ENCODE measurements at regions not wholly inside any gene's neighbourhood (a gene's known extent, or its start where the extent isn't known, plus 50 kb on each side); places are given as distances from the start of the nearest gene placed in this dataset.

- DNase-seq, result no peak
Measured at GRCh38 chr6:163776906-163777686, 362.6 kb downstream of the QKI start.

DNA sequence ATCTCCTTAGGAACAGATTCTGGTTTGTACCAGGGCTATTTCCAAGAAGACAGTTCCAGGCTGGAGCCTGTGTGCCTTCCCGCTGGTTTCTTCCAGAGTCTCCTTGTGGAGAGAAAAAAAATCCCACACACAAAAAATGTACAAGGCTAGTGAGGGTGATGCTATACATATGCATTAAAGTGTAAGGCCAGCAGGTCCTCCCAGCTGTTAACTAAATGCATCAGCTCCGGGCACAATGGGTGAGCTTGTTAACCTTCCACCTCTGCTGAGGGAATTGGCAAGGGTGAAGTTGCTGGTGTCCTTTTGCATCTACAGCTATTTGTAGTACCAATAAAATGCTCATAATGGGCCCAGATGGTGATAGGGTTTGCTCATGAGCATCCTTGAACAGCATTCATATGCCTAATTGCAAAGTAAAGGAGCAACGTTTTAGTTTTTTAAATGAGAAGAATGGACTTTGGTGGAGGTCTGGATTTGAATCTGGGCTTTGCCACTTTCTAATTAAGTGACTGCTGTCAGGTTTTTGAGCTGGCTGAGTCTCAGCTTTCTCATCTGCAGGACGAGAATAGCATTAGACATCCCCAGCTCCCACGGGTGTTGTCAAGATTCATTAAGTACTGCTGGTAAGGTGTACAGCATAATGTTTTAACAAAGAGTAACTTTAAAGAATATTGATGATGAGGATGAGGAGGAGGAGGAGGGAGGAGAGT, 361.8 kb downstream of the QKI start:
- no peak for DNase-seq

GRCh38 chr6:163775313-163775712, 360.8 kb downstream of the QKI start:
- DNase-seq, result no peak

DNA sequence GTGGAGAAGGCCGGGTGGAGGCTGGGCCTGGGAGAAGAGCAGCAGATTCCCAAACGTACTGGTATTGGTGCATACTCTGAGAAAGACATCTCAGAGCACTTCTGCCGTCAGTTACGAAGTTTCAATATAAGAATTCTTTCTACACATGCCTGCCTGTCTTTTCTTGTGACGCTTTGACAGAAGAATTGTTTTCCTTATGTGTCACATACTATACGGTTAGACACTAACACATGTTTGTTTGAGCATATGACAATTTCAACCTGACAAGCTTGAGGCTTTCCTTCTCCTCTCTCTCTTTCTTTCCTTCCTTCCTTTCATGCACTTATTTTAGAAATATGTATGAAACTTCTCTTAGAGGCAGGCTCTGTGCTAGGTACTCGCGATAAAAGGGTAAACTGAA, 360.0 kb downstream of the QKI start:
- DNase-seq, result no peak

DNA sequence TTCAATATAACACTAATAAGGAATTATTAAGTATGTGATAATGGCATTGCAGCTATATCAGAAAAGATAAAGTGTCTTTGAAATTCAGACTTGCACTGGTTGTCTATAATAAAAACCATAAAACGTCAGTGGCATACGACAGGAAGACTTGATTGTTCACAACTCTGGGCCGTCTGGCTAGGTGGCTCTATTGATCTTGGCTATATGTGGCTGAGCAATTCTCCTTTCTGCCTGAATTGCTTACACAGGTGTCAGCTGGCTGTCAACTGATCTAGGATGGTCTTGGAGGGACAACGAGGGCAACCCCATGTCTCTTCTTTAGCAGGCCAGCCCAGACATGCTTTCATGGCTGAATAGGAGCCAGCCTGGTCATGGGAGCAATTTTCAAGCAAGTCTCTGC, 359.1 kb downstream of the QKI start:
- no peak for DNase-seq

DNA sequence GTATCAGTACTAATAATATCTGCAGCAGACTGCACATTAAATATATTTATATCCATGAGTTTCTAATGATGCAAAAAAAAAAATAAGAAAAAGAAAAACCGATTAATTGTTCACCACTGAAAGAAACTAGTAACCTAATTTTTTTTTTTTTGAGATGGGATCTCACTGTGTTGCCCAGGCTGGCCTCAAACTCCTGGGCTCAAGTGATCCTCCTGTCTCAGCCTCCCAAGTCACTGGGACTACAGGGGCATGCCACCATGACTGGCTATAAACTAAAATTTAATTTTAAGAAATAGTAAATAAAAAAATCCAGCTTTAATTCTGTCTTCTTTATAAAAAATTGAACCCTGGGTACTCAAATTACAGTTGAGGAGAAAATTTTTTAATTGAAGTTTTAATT, 358.2 kb downstream of the QKI start:
- no peak for DNase-seq

GRCh38 chr6:163771180-163771579, 356.7 kb downstream of the QKI start:
- no peak for DNase-seq

DNA sequence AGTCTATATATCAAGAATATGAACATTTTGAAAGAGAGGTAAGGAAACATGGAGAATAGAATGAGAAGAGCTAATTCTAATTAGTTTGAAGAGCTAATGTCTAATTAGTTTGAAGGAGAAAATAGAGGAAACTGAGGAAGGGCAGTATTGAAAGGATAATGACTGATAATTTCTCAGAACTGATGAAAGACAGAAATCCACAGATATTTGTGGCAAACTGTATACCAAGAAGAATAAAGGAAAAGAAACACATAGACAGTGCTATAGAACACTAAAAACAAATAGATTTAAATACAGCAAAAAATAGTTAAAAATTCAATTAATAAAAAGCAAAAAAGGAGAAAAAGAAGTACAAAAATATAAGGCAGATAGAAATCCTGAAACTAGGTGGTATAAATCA, 354.4 kb downstream of the QKI start:
- no peak for DNase-seq

DNA sequence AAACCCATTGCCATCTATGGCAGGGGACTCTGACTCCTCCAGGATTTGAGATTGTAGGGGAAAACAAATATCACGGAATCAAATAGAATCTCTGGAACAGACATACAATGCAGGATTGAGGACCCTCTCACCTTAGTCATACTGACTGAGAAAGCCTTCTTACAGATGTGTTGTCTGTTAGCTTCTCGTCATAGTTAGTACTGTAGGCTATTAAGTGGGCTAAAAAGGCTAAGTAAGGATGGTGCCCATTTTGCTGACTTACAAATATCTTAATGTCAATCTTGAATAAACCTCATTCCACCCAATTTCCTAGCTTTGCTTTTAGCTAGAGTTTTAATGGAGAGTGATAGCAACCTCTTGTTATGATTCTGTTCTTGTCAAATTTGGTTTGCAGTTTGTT, 352.4 kb downstream of the QKI start:
- no peak for DNase-seq

GRCh38 chr6:163765335-163765734, 350.8 kb downstream of the QKI start:
- no peak for DNase-seq

DNA sequence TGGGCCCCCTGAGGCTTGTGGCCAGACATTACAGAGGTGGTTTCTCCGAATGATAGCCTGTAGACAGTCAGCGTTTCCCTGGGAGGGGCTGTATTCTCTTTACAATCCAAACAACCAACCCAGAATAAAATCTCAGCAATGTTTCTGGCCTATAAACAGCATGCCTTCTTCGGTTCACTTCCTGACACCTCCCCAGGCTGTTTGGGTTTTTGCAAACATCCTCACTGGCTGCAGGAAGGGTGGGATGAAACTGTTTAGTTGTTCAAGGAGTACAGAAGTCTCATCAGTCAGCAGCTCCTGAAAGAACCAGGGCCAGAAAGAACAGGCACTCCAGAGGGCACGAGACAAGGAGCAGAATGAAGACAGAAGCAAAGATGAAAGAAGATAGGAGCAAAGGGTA, 350.0 kb downstream of the QKI start:
- DNase-seq, result peak; percentile 57

- DNase-seq, result peak; percentile 77
Measured at GRCh38 chr6:163761481-163761880, 347.0 kb downstream of the QKI start.

GRCh38 chr6:163760860-163761259, 346.3 kb downstream of the QKI start:
- peak; percentile 23 for DNase-seq

- DNase-seq, result peak; percentile 78
Measured at GRCh38 chr6:163759542-163759941, 345.0 kb downstream of the QKI start.

DNA sequence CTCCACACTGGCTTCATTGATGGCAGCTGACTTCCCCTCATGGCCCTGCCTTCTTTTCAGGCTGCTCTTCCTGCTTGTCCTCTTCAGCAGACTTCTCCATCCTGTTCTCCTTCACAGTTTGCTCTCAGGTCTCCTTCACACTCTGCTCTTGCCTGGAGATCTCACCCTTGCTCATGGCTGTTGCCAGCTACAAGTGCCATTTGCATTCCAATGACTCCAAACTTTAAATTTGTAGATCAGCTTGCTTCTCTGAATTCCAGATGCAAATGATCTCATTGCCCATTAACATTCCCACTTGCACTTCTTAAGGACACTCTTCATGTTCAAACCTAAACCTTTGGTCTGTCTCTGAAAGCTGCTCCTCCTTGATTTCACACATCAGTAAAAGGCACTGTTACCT, 343.0 kb downstream of the QKI start:
- peak; percentile 31 for DNase-seq

- DNase-seq, result no peak
Measured at GRCh38 chr6:163756079-163756478, 341.6 kb downstream of the QKI start.

GRCh38 chr6:163754866-163755265, 340.3 kb downstream of the QKI start:
- no peak for DNase-seq

DNA sequence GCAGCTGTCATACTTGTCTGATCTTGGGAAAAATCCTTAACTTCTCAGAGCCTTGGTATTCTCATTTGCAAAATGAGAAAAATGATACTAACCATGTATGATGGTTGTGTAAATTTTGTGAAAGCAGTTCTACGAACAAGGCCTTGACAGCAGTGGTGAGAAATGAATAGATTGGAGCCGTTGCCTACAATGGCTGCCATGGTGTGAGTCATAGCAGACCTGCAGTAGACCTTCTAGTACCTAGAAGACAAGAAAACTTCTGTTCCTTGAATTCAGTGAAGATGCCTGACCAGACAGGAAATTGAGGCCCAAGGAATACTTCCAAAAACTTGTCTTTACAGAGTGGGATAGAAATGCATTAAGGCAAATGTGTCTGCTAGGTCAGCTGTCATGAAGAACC, 338.9 kb downstream of the QKI start:
- no peak for DNase-seq

DNA sequence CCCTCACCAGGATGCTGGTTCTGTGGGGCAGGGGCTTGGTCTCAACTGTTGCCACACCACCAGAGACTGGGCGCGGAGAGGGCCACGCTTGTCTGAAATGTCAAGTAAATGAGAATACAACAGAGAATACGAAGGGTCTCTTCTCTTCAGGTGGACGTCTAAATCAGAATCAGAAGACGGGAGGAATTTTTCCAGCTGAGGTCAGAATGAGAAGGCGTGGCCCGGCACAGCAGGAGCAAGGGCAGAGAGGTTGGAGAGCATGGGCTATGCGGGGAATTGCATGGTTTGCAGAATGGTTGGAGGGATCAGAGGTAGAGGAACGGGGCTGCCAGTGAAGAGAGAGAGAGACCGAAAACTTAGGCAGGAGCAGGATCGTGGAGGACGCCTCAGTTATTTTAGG, 337.9 kb downstream of the QKI start:
- no peak for DNase-seq

DNA sequence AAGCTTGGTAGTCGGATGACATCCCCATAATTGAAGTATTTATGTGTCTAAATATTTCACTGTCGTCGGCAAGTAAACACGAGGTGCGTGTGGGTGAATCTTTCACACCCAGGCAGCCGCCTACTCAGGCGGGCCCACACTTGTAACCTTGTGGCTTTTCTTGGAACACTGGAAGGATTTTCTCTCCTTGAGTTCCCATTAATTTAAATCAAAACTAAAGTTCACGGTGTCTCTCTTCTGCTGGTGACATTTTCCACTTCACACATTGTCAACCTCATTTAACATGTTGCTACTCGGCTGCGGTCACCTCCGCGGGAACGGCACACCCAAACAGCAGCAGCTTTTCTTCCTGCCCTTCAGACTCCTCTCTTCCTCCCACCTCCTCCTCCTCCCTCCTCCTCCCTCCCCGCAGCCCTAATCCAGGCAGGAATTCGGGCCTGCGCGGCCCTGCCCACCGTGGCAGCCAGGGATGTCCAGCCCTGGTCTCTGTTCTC, 336.6 kb downstream of the QKI start:
- DNase-seq, result no peak

DNA sequence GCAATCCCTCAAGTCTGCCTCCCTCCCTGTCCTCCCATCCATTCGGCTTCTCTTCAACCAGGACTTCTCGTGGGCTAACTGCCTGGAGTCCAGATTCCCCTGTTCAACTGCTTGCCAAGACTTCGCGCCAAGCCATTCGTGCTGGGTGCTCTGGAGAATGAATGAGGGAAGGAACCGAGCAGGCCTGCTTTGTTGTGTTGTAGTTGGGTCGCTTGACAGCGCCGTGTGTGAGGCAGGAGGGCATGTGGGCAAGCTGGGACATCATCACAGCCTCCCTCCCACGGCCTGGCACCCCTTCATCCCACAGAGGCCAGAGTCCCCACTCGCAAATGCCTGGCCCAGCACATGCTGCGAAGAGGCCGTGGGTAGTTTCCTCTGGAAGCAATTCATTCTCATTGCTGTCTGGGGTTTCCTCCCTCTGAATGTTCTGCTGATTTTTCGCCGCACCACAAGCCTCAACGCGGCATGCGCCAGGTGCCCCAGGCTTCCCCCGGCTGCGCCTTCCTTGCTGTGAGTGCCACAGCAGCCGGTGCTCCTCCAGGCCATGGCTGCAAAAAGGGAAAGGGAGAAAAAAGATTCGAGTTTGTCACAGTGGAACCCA, 336.0 kb downstream of the QKI start:
- DNase-seq, result no peak

GRCh38 chr6:163748886-163749285, 334.4 kb downstream of the QKI start:
- no peak for DNase-seq

DNA sequence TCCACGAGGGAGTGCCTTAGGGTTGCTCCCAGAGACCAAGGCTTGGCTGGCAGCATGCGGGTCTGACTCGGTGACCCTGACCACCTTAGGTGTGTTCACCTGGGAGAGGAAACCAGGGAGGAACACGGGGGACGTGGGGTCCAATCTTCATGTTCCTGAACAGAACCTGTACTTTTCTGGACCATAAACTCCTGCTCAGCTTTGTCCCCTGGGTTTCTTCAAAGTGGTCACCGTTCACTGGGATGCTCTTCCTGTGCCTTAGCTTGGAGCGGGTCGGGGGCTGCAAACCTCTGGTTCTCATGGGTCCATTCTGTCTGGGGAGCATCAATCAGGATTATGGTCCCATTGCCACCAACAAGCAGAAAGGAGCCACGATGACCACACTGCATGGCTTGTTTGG, 333.5 kb downstream of the QKI start:
- no peak for DNase-seq

DNA sequence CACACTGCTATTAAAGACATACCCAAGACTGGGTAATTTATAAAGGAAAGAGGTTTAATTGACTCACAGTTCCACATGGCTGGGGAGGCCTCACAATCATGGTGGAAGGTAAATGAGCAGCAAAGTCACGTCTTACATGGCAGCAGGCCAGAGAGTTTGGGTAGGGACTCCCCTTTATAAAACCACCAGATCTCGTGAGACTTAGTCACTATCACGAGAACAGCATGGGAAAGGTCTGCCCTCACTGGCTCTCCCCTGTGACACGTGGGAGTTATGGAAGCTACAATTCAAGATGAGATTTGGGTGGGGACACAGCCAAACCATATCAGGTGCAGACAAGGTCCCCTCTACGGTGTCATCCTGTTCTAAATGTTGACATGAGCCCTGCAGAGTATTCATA, 332.5 kb downstream of the QKI start:
- DNase-seq, result peak; percentile 34

Measured in fibroblast of skin of right biceps (primary cell).